GM10266 (cell line): ENCODE measurements at regions not wholly inside any gene's neighbourhood (a gene's known extent, or its start where the extent isn't known, plus 50 kb on each side); places are given as distances from the start of the nearest gene placed in this dataset.

ENCODE experiments used
- DNase-seq: peaks from one replicate; pipeline ENCODE4 v3.0.0; 2012; ENCODE audit errors: extremely low spot score
- CTCF ChIP-seq: IDR thresholded peaks from 2 replicates; pipeline ENCODE4 v1.5.1; 2012; ENCODE audit warnings: mild to moderate bottlenecking, low read depth; ENCODE audit not compliant: control insufficient read depth, insufficient read depth; ENCODE audit errors: missing control alignments

- no peak for DNase-seq
- no peak for TF ChIP-seq CTCF
Observed at GRCh38 chr9:107636571-107637381, 147.2 kb upstream of the KLF4 start.

GRCh38 chr9:107635803-107636174, 146.2 kb upstream of the KLF4 start:
- no peak for DNase-seq
- no peak for TF ChIP-seq CTCF

- no peak for TF ChIP-seq CTCF
- DNase-seq = no peak
Observed at GRCh38 chr9:107635101-107635802, 145.7 kb upstream of the KLF4 start.

- no peak for TF ChIP-seq CTCF
- no peak for DNase-seq
Observed at GRCh38 chr9:107633406-107633805, 143.8 kb upstream of the KLF4 start.

GRCh38 chr9:107632661-107633060, 143.1 kb upstream of the KLF4 start:
- TF ChIP-seq CTCF = no peak

GRCh38 chr9:107632216-107632615, 142.6 kb upstream of the KLF4 start:
- DNase-seq = no peak
- no peak for TF ChIP-seq CTCF

More at GRCh38 chr9:107632661-107633060, 143.1 kb upstream of the KLF4 start:
- no peak for DNase-seq

- DNase-seq = no peak
- TF ChIP-seq CTCF = no peak
Observed at GRCh38 chr9:107631788-107632187, 142.2 kb upstream of the KLF4 start.
